Naive B cell (primary cell): ENCODE measurements at regions not wholly inside any gene's neighbourhood (a gene's known extent, or its start where the extent isn't known, plus 50 kb on each side); places are given as distances from the start of the nearest gene placed in this dataset.

Source experiments
- ATAC-seq, 2 donors: fragments of 150-1000 bp; cut with Tn5 transposase; 2 replicates each; pipeline ENCODE4 v1.10.0; 2021; ENCODE audit warnings: low read depth in 2 of 2, mild to moderate bottlenecking in 2 of 2, moderate library complexity in 2 of 2
- DNase-seq: peaks from one replicate; pipeline ENCODE4 v3.0.0; 2022
- H3K27ac Mint-ChIP-seq, 6 donors: one replicate each; pipeline ENCODE4 v1.8.0; 2020 to 2022; ENCODE audit warnings: mild to moderate bottlenecking in 6 of 6, mixed read lengths in 6 of 6, moderate library complexity in 5 of 6, inconsistent platforms in 2 of 6
- H3K27me3 Mint-ChIP-seq, 3 donors: one replicate each; pipeline ENCODE4 v1.8.0; 2021 to 2022; ENCODE audit warnings: mixed read lengths in 3 of 3, mild to moderate bottlenecking in 1 of 3
- H3K36me3 Mint-ChIP-seq, 2 donors: one replicate each; pipeline ENCODE4 v1.8.0; 2020 to 2022; ENCODE audit warnings: mixed read lengths in 2 of 2, inconsistent platforms in 1 of 2, mild to moderate bottlenecking in 1 of 2
- H3K4me1 Mint-ChIP-seq, 3 donors: one replicate each; pipeline ENCODE4 v1.8.0; 2020 to 2022; ENCODE audit warnings: mixed read lengths in 3 of 3, inconsistent platforms in 1 of 3, mild to moderate bottlenecking in 1 of 3, moderate library complexity in 1 of 3
- H3K4me3 Mint-ChIP-seq, 8 donors: one replicate each; pipeline ENCODE4 v1.8.0; 2020 to 2022; ENCODE audit warnings: mild to moderate bottlenecking in 8 of 8, mixed read lengths in 8 of 8, moderate library complexity in 8 of 8, inconsistent platforms in 2 of 8
- H3K9me3 Mint-ChIP-seq, 7 donors: one replicate each; pipeline ENCODE4 v1.8.0; 2020 to 2022; ENCODE audit warnings: mixed read lengths in 7 of 7, mild to moderate bottlenecking in 5 of 7, inconsistent platforms in 2 of 7, moderate library complexity in 1 of 7

DNA sequence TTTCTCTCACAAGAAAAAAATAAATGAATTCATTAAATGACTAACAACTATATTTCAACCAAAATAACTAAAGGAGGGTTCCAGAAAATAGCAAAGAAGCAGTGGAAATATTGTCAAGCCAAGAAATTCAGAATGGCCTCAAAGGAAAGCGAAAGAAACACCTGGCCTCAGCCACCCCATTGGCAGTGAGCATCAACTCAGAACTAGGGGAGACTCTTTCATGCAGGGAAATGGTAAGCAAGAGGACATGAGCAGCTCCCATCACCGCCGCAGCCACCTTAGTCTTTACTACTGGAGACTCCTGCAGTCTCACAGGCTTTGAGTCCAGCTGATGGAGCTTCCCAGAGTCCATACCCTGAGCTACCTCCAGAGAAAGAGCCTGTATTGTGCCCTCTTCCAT is 343.9 kb upstream of the GRAMD2B start:
- DNase-seq (no peak), ATAC-seq (no peak)
- peaks cover 10 to 37% (median 26%) of the 10 kb centered on the region in 7 donors for H3K9me3 Mint-ChIP-seq

DNA sequence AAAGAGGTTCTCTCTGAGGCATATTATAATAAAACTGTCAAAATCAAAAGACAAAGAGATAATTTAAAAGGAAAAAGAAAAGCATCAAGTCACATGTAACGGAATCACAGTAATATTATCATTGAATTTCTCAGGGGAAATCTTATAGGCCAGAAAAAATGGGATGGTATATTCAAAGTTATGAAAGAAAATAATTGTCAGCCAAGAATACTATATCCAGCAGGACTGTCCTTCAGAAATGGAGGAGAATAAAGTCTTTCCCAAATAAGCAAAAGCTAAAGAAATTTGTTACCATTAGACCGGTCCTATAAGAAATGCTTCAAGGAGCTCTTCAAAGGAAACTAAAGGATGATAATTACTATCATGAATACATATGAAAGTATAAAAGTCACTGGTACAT is 342.0 kb upstream of the GRAMD2B start:
- Mint-ChIP-seq H3K4me1 (no peaks in the 10 kb centered on the region), H3K9me3 (peaks cover 14 to 47% (median 30%) of the 10 kb centered on the region in 7 donors), H3K27me3 (peaks cover 0 to 7% (median 0%) of the 10 kb centered on the region in 3 donors), H3K36me3 (peaks cover 0 to 19% of the 10 kb centered on the region in 2 donors), H3K4me3 (no peak overlapping the region), H3K27ac (no peak overlapping the region)
- no peak for DNase-seq
- no peak for ATAC-seq

More for the DNA sequence above, 343.9 kb upstream of the GRAMD2B start:
- Mint-ChIP-seq H3K36me3 (peaks cover 0 to 19% of the 10 kb centered on the region in 2 donors), H3K4me3 (no peak overlapping the region), H3K27me3 (peaks cover 0 to 4% (median 0%) of the 10 kb centered on the region in 3 donors), H3K4me1 (no peaks in the 10 kb centered on the region), H3K27ac (no peak overlapping the region)

DNA sequence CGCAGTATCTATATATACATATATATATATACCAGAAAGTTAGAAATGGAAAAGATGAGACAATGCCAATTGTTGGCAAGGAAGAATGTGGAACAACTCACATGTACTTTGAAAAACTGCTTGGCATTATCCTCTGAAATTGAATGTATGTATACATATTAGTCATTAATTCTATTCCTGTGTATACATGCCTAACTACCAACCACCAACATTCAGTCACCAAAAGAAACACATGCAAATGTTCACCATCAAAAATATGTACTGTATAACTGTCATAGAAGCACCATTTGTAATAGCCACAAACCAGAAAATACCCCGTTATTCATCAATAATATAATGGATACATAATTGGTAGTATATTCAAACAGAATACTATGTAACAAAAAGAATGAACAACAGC is 330.2 kb upstream of the GRAMD2B start:
- peaks cover 0 to 9% (median 0%) of the 10 kb centered on the region in 3 donors for H3K27me3 Mint-ChIP-seq
- no peak overlapping the region for H3K27ac Mint-ChIP-seq
- H3K4me1 Mint-ChIP-seq, result no peaks in the 10 kb centered on the region
- DNase-seq (no peak), ATAC-seq (no peak)
- no peaks in the 10 kb centered on the region for H3K36me3 Mint-ChIP-seq
- H3K9me3 Mint-ChIP-seq, result peaks cover 8 to 26% (median 14%) of the 10 kb centered on the region in 7 donors
- H3K4me3 Mint-ChIP-seq, result no peak overlapping the region

DNA sequence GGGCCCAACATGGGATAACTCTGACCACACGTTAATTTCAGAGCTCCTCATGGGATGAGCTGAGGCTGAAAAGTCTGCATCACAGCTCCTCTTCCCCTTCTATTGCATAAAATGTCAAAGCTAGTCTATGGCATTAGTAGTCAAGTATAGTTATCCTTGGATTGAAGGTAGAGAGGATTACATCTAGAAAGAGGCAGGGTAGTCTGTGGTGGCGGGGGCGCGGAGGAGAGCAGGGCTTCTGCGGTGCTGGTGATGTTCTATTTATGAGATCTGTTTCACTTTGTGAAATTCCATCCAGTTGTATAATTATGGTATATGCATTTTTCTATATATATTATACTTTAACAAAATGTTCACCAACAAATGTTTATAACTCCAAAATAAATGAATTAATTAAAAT is 329.5 kb upstream of the GRAMD2B start:
- DNase-seq (no peak), ATAC-seq (no peak)
- Mint-ChIP-seq H3K27me3 (peaks cover 0 to 9% (median 0%) of the 10 kb centered on the region in 3 donors), H3K27ac (no peak overlapping the region), H3K4me3 (no peak overlapping the region), H3K4me1 (no peaks in the 10 kb centered on the region), H3K9me3 (peaks cover 8 to 23% (median 11%) of the 10 kb centered on the region in 7 donors), H3K36me3 (no peaks in the 10 kb centered on the region)

DNA sequence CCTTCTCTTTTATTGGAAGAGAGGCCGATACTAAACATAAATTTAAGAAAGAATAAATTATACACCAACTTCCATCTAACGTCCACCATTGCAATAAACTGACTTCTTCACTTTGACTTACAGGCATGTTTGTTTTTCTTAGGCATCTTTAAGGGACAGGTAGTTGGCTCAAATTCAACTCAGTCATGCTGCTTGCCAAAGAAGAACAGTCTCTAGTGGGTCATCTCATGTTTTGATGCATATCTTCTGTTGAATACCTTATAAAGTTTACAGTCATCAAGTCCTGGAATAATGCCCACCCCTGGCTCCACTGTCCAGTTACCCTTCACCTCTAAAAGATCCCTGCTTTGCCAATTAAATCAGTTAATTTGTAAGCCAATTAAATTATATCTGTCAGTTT is 328.2 kb upstream of the GRAMD2B start:
- Mint-ChIP-seq H3K9me3 (peaks cover 3 to 14% (median 5%) of the 10 kb centered on the region in 7 donors), H3K27ac (no peak overlapping the region), H3K4me3 (no peak overlapping the region), H3K4me1 (no peaks in the 10 kb centered on the region), H3K36me3 (no peaks in the 10 kb centered on the region), H3K27me3 (peaks cover 0 to 9% (median 0%) of the 10 kb centered on the region in 3 donors)
- DNase-seq (no peak), ATAC-seq (no peak)

DNA sequence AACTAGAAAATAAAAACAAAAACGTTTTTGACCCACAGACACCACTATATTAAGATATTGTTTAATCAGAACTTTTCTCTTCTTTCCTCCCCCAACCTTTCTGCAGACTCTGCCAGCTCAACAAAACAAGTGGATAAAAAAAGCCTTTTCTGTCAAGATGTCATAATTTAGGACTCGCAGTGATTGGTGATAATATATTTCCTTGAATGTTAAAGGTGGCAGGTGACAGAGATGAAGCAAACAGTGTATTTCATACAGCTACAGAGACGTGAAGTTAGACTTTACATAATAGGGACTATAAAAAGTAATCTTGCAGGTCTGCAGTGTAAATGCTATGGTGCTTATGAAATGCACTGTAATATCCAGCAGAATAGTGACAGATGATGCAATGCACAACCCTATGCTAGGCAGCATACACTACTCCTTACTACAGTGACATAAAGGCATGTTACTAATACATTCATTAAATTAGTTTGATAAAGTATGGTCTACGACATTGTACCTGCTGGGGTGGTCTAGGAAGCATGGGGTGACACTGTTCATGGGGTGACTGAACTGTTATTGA is 326.7 kb upstream of the GRAMD2B start:
- peaks cover 0 to 9% (median 0%) of the 10 kb centered on the region in 3 donors for H3K27me3 Mint-ChIP-seq
- H3K27ac Mint-ChIP-seq, result no peak overlapping the region
- peaks cover 0 to 11% (median 2%) of the 10 kb centered on the region in 7 donors for H3K9me3 Mint-ChIP-seq

DNA sequence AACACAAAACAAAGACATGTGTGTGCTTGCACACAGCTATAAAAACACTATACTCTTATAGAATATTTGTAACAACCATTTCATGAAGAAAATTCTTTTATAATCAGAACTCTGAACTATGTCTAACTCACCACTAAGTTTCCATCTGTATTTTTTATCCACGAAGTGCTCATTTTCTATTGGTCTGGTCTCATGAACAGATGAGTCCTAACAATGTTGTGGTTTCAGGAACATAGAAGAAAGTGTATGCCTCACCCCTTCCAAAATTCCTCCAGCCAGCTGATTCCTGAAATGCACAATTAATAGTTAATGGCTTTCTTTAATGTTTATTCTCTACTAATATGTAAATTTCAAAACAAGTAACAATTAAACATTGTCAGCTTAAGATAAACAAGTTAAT is 325.3 kb upstream of the GRAMD2B start:
- H3K27ac Mint-ChIP-seq, result no peak overlapping the region
- peaks cover 0 to 9% (median 0%) of the 10 kb centered on the region in 3 donors for H3K27me3 Mint-ChIP-seq
- ATAC-seq (no peak), DNase-seq (no peak)
- no peaks in the 10 kb centered on the region for H3K36me3 Mint-ChIP-seq
- H3K4me3 Mint-ChIP-seq, result no peak overlapping the region
- H3K9me3 Mint-ChIP-seq, result peaks cover 0 to 11% (median 2%) of the 10 kb centered on the region in 7 donors
- H3K4me1 Mint-ChIP-seq, result no peaks in the 10 kb centered on the region

More for the DNA sequence above, 326.7 kb upstream of the GRAMD2B start:
- no peak for ATAC-seq
- H3K4me3 Mint-ChIP-seq, result no peak overlapping the region
- DNase-seq, result no peak
- no peaks in the 10 kb centered on the region for H3K4me1 Mint-ChIP-seq
- no peaks in the 10 kb centered on the region for H3K36me3 Mint-ChIP-seq

DNA sequence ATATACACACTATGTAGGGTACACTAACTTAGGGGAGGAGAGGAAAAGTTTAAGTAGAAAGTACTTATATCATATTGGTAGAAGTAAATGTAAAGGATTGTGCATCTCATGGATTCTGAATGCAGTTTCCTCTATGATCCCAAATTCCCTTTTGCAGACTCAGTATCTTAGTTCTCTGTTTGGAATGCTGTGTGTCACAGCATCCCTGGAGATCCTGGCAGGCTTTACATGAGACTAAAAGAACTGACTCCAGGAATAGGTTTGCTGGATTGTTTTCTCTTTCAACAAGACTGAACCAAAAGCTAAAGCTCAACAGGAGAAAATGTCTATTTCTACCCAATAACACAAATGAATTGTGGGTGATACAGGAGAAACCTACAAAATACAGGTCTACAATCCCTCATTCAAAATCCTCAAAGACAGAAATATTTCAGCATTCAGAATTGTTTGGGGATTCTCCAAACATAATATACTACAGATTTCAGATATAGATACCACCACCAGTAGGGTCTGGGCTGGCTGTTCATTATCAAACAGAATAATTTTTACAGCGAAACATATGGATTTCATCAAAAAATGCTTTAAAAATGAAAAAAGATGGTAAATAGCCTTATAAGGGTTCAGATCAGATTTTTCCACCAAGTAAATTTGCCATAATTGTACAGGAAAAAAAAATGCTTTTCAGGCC is 324.7 kb upstream of the GRAMD2B start:
- H3K36me3 Mint-ChIP-seq, result no peaks in the 10 kb centered on the region

DNA sequence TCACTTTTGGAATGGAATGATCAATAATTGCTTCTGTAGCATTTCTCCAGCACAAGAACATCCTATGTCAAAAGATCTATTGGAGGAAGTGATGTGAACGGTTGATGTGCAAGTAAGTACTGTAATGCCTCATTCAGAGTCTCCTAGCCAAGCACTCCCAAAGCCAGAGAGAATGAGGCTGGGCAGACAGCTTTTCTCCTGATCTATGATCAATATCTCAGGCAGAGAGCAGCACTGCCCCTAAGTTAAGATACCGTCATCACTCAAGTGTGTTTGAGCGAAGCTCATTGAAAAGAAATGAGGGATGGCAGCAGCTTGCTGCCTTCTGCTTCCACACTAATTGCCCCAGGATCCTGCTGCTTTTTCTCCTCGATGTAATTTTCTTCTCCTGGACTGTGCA is 324.1 kb upstream of the GRAMD2B start:
- no peak overlapping the region for H3K27ac Mint-ChIP-seq
- H3K4me1 Mint-ChIP-seq, result no peaks in the 10 kb centered on the region
- DNase-seq (no peak), ATAC-seq (no peak)
- H3K27me3 Mint-ChIP-seq, result peaks cover 0 to 9% (median 3%) of the 10 kb centered on the region in 3 donors
- H3K9me3 Mint-ChIP-seq, result peaks cover 0 to 11% (median 0%) of the 10 kb centered on the region in 7 donors
- H3K36me3 Mint-ChIP-seq, result no peaks in the 10 kb centered on the region
- no peak overlapping the region for H3K4me3 Mint-ChIP-seq

More for the DNA sequence above, 324.7 kb upstream of the GRAMD2B start:
- H3K9me3 Mint-ChIP-seq, result peaks cover 0 to 11% (median 2%) of the 10 kb centered on the region in 7 donors
- DNase-seq (no peak), ATAC-seq (no peak)
- H3K4me3 Mint-ChIP-seq, result no peak overlapping the region
- H3K27ac Mint-ChIP-seq, result no peak overlapping the region
- peaks cover 0 to 9% (median 0%) of the 10 kb centered on the region in 3 donors for H3K27me3 Mint-ChIP-seq
- H3K4me1 Mint-ChIP-seq, result no peaks in the 10 kb centered on the region

DNA sequence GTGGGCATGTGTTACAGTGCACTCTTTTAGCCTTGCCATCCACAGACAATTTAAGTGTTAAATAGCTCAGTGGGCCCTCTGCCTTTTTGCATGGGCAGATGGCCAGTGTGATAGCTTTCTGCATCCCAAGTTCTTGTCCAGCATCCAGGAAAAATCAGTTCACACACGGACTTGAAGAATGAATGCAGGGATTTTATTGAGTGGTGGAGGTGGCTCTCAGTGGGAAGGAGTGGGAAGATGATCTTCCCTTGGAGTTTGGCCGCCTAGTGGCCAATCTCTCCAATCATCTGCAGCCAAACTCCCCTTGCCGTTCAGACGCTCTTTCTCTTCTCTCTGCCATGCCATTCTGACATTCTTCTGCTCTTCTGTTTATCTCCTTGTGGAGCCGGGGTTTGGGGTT is 322.4 kb upstream of the GRAMD2B start:
- no peaks in the 10 kb centered on the region for H3K4me1 Mint-ChIP-seq
- peaks cover 0 to 11% (median 0%) of the 10 kb centered on the region in 7 donors for H3K9me3 Mint-ChIP-seq
- H3K4me3 Mint-ChIP-seq, result no peak overlapping the region
- peaks cover 0 to 5% (median 4%) of the 10 kb centered on the region in 3 donors for H3K27me3 Mint-ChIP-seq
- no peaks in the 10 kb centered on the region for H3K36me3 Mint-ChIP-seq
- ATAC-seq (no peak), DNase-seq (no peak)
- H3K27ac Mint-ChIP-seq, result no peak overlapping the region

DNA sequence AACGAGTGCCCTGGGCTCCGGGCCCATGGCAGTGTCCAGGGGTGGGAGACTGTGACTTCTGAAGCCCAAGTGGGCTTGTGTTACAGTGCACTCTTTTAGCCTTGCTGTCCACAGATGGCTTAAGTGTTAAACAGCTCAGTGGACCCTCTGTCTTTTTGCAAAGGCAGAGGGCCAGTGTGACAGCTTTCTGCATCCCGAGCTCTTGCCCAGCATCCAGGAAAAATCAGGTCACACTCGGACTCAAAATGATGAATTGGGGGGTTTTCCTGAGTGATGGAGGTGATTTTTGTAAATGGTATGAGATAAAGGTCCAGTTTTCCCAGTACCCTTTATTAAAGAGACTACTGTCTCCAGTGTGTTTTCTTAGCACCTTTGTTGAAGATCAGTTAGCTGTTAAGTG is 321.3 kb upstream of the GRAMD2B start:
- Mint-ChIP-seq H3K4me1 (no peaks in the 10 kb centered on the region), H3K4me3 (no peak overlapping the region), H3K36me3 (no peaks in the 10 kb centered on the region), H3K27me3 (peaks cover 0 to 8% (median 4%) of the 10 kb centered on the region in 3 donors), H3K9me3 (peaks cover 0 to 11% (median 0%) of the 10 kb centered on the region in 7 donors), H3K27ac (no peak overlapping the region)
- no peak for ATAC-seq
- DNase-seq, result no peak

DNA sequence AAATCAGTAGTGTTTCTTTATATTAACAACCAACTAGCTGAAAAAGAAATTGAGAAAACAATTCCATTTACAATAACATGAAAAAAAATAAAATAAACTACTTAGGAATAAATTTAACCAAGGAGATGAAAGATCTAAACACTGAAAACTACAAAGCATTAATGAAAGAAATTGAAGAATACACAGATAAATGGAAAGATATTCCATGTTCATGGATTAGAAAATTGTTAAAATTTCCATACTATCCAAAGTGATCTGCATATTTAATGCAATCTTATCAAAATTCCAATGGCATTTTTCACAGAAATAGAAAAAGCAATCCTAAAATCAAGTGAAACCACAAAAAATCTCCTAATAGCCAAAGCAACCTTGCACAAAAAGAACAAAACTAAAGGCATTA is 320.2 kb upstream of the GRAMD2B start:
- Mint-ChIP-seq H3K4me3 (no peak overlapping the region), H3K4me1 (no peaks in the 10 kb centered on the region), H3K36me3 (no peaks in the 10 kb centered on the region), H3K9me3 (no peaks in the 10 kb centered on the region), H3K27me3 (peaks cover 0 to 14% (median 0%) of the 10 kb centered on the region in 3 donors), H3K27ac (no peak overlapping the region)
- DNase-seq (no peak), ATAC-seq (no peak)

DNA sequence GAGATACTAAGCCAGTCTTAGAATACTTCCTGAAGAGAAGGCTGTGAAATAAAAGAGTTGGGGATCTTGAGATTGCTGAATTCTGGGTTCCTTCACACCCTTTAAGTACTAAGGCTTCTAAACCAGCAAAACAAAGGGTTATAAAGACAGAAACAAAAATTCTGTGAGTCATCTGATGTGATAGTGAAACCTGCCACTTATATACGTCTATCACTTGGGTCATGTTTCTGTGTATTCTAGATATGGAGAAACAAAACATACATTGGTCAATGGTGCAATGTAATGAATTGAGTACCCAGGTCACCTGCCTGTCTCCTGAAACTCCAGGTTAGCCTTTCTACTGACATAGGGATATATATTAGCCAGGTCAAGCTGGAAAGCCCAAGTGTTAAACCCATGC is 319.3 kb upstream of the GRAMD2B start:
- no peaks in the 10 kb centered on the region for H3K9me3 Mint-ChIP-seq
- H3K4me1 Mint-ChIP-seq, result peaks cover 0 to 4% (median 0%) of the 10 kb centered on the region in 3 donors
- H3K4me3 Mint-ChIP-seq, result no peak overlapping the region
- H3K27me3 Mint-ChIP-seq, result peaks cover 0 to 14% (median 4%) of the 10 kb centered on the region in 3 donors
- ATAC-seq (no peak), DNase-seq (no peak)
- H3K27ac Mint-ChIP-seq, result no peak overlapping the region
- no peaks in the 10 kb centered on the region for H3K36me3 Mint-ChIP-seq

DNA sequence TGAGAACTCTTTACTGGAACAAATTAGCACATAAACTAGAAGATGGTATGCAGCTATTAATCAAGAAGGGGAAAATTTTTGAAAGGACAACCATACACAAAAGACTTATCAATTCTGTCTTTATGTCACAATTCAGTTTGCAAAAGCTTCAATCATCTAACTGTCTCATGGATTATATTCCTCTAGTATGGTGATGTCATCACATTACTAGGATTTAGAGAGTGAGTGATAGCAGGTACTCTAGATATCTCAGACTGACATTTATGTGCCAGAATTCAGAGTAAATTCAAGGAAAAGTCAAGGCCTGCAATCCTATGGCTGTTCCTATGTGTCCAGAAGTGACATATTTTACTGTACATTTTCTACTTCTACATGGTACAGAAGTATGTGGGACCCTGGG is 318.9 kb upstream of the GRAMD2B start:
- DNase-seq (no peak), ATAC-seq (no peak)
- Mint-ChIP-seq H3K27ac (no peak overlapping the region), H3K9me3 (no peaks in the 10 kb centered on the region), H3K4me1 (peaks cover 0 to 4% (median 0%) of the 10 kb centered on the region in 3 donors), H3K4me3 (no peak overlapping the region), H3K27me3 (peaks cover 0 to 14% (median 5%) of the 10 kb centered on the region in 3 donors), H3K36me3 (no peaks in the 10 kb centered on the region)
